ENCODE measurements at regions not wholly inside any gene's neighbourhood (a gene's known extent, or its start where the extent isn't known, plus 50 kb on each side); places are given as distances from the start of the nearest gene placed in this dataset.

- H3K4me3 ChIP-seq (ENCODE audit: low read length) = no peak overlapping the region
- peaks cover 3% of the 10 kb centered on the region for H3K27me3 ChIP-seq (ENCODE audit: low read depth, low read length)
- H3K79me2 ChIP-seq (ENCODE audit: low read length) = no peaks in the 10 kb centered on the region
- H3K9ac ChIP-seq (ENCODE audit: low read length) = no peak overlapping the region
- no peaks in the 10 kb centered on the region for H3K36me3 ChIP-seq (replicated peaks; ENCODE audit: low read depth, low read length)
- H3K4me1 ChIP-seq (ENCODE audit: low read length) = no peaks in the 10 kb centered on the region
- no peaks in the 10 kb centered on the region for H3K9me3 ChIP-seq (ENCODE audit: insufficient read depth, low read length)
- TF ChIP-seq, protein P1, sequence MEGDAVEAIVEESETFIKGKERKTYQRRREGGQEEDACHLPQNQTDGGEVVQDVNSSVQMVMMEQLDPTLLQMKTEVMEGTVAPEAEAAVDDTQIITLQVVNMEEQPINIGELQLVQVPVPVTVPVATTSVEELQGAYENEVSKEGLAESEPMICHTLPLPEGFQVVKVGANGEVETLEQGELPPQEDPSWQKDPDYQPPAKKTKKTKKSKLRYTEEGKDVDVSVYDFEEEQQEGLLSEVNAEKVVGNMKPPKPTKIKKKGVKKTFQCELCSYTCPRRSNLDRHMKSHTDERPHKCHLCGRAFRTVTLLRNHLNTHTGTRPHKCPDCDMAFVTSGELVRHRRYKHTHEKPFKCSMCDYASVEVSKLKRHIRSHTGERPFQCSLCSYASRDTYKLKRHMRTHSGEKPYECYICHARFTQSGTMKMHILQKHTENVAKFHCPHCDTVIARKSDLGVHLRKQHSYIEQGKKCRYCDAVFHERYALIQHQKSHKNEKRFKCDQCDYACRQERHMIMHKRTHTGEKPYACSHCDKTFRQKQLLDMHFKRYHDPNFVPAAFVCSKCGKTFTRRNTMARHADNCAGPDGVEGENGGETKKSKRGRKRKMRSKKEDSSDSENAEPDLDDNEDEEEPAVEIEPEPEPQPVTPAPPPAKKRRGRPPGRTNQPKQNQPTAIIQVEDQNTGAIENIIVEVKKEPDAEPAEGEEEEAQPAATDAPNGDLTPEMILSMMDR (IDR thresholded peaks at IDR 0.05; ENCODE audit: low read depth, low read length) = no peak
- no peak for TF ChIP-seq EZH2phosphoT487 (IDR thresholded peaks at IDR 0.05; ENCODE audit: low read depth)
- no peak overlapping the region for H2AFZ ChIP-seq (ENCODE audit: low read depth, low read length)
- no peak overlapping the region for H3K4me2 ChIP-seq (ENCODE audit: low read length)
- H3K27ac ChIP-seq (ENCODE audit: low read length) = no peak overlapping the region
- no peaks in the 10 kb centered on the region for H4K20me1 ChIP-seq (ENCODE audit: insufficient read depth, low read length)
Observed at GRCh38 chr12:98419795-98420404, 95.5 kb upstream of the TMPO start.

GRCh38 chr12:98420461-98420860, 94.9 kb upstream of the TMPO start:
- no peak overlapping the region for H3K27ac ChIP-seq (ENCODE audit: low read length)
- TF ChIP-seq, protein P1 (IDR thresholded peaks at IDR 0.05; ENCODE audit: low read depth, low read length) = no peak
- no peak for TF ChIP-seq EZH2phosphoT487 (IDR thresholded peaks at IDR 0.05; ENCODE audit: low read depth)
- H3K27me3 ChIP-seq (ENCODE audit: low read depth, low read length) = peaks cover 3% of the 10 kb centered on the region
- H3K36me3 ChIP-seq (replicated peaks; ENCODE audit: low read depth, low read length) = no peaks in the 10 kb centered on the region
- no peaks in the 10 kb centered on the region for H4K20me1 ChIP-seq (ENCODE audit: insufficient read depth, low read length)
- H3K9me3 ChIP-seq (ENCODE audit: insufficient read depth, low read length) = no peaks in the 10 kb centered on the region
- H3K4me3 ChIP-seq (ENCODE audit: low read length) = no peak overlapping the region
- no peak overlapping the region for H3K9ac ChIP-seq (ENCODE audit: low read length)
- H3K4me1 ChIP-seq (ENCODE audit: low read length) = no peaks in the 10 kb centered on the region
- H2AFZ ChIP-seq (ENCODE audit: low read depth, low read length) = no peak overlapping the region
- no peak overlapping the region for H3K4me2 ChIP-seq (ENCODE audit: low read length)
- H3K79me2 ChIP-seq (ENCODE audit: low read length) = no peaks in the 10 kb centered on the region

- H3K79me2 ChIP-seq (ENCODE audit: low read length) = no peaks in the 10 kb centered on the region
- H3K4me2 ChIP-seq (ENCODE audit: low read length) = no peak overlapping the region
- no peak overlapping the region for H3K27ac ChIP-seq (ENCODE audit: low read length)
- no peak overlapping the region for H2AFZ ChIP-seq (ENCODE audit: low read depth, low read length)
- H3K9ac ChIP-seq (ENCODE audit: low read length) = no peak overlapping the region
- H4K20me1 ChIP-seq (ENCODE audit: insufficient read depth, low read length) = no peaks in the 10 kb centered on the region
- no peak for TF ChIP-seq EZH2phosphoT487 (IDR thresholded peaks at IDR 0.05; ENCODE audit: low read depth)
- TF ChIP-seq, protein P1 (IDR thresholded peaks at IDR 0.05; ENCODE audit: low read depth, low read length) = no peak
- peaks cover 3% of the 10 kb centered on the region for H3K27me3 ChIP-seq (ENCODE audit: low read depth, low read length)
- no peak overlapping the region for H3K4me3 ChIP-seq (ENCODE audit: low read length)
- H3K4me1 ChIP-seq (ENCODE audit: low read length) = no peaks in the 10 kb centered on the region
- H3K36me3 ChIP-seq (replicated peaks; ENCODE audit: low read depth, low read length) = no peaks in the 10 kb centered on the region
- no peaks in the 10 kb centered on the region for H3K9me3 ChIP-seq (ENCODE audit: insufficient read depth, low read length)
Observed at GRCh38 chr12:98421316-98421715, 94.1 kb upstream of the TMPO start.

- Histone ChIP-seq H3K4me1 (ENCODE audit: low read length) (no peaks in the 10 kb centered on the region), H3K79me2 (ENCODE audit: low read length) (no peaks in the 10 kb centered on the region), H3K9ac (ENCODE audit: low read length) (no peak overlapping the region), H3K9me3 (ENCODE audit: insufficient read depth, low read length) (no peaks in the 10 kb centered on the region), H2AFZ (ENCODE audit: low read depth, low read length) (no peak overlapping the region), H3K4me2 (ENCODE audit: low read length) (no peak overlapping the region), H3K27me3 (ENCODE audit: low read depth, low read length) (peaks cover 3% of the 10 kb centered on the region), H3K36me3 (replicated peaks; ENCODE audit: low read depth, low read length) (no peaks in the 10 kb centered on the region), H4K20me1 (ENCODE audit: insufficient read depth, low read length) (no peaks in the 10 kb centered on the region), H3K27ac (ENCODE audit: low read length) (no peak overlapping the region), H3K4me3 (ENCODE audit: low read length) (no peak overlapping the region)
- TF ChIP-seq EZH2phosphoT487 (IDR thresholded peaks at IDR 0.05; ENCODE audit: low read depth) = no peak
- TF ChIP-seq, protein P1 (IDR thresholded peaks at IDR 0.05; ENCODE audit: low read depth, low read length) = no peak
Observed at GRCh38 chr12:98422359-98422758, 93.0 kb upstream of the TMPO start.

All from OCI-LY3 (cell line).